ENCODE measurements at regions not wholly inside any gene's neighbourhood (a gene's known extent, or its start where the extent isn't known, plus 50 kb on each side); places are given as distances from the start of the nearest gene placed in this dataset.

GRCh38 chr11:71101046-71101445, 151.3 kb downstream of the SHANK2 start:
- TF ChIP-seq POLR2A (IDR thresholded peaks at IDR 0.05) (no peak), CTCF (IDR thresholded peaks at IDR 0.05 in 8 of 11, conservative IDR thresholded peaks at IDR 0.05 in 3 of 11) (no peak), POLR2AphosphoS5 (IDR thresholded peaks at IDR 0.05) (no peak)
